ENCODE measurements at regions not wholly inside any gene's neighbourhood (a gene's known extent, or its start where the extent isn't known, plus 50 kb on each side); places are given as distances from the start of the nearest gene placed in this dataset.
"Not testable (repeated sequence)": the region's sequence is repeated elsewhere in the genome, so short reads cannot be mapped to it uniquely, and the experiment has no call there.

DNA sequence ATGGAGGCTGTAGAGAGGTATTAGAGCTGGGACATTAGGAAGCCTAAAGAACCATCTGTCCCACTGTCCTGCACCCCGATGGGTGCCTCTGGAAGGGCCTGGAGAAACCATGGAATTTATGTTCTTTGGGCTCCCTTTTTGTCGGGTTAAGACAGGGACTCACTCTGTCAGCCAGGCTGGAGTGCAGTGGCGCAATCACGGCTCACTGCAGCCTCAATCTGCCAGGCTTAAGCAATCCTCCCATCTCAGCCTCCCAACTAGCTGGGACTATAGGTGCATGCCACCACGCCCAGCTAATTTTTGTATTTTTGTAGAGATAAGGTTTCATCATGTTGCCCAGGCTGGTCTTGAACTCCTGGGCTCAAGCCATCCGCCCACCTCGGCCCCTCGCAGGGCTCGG is 78.2 kb upstream of the KDM7A start:
- not testable (repeated sequence) for TF ChIP-seq POLR2A, EP300 (IDR thresholded peaks at IDR 0.05)
- TF ChIP-seq, protein P1, sequence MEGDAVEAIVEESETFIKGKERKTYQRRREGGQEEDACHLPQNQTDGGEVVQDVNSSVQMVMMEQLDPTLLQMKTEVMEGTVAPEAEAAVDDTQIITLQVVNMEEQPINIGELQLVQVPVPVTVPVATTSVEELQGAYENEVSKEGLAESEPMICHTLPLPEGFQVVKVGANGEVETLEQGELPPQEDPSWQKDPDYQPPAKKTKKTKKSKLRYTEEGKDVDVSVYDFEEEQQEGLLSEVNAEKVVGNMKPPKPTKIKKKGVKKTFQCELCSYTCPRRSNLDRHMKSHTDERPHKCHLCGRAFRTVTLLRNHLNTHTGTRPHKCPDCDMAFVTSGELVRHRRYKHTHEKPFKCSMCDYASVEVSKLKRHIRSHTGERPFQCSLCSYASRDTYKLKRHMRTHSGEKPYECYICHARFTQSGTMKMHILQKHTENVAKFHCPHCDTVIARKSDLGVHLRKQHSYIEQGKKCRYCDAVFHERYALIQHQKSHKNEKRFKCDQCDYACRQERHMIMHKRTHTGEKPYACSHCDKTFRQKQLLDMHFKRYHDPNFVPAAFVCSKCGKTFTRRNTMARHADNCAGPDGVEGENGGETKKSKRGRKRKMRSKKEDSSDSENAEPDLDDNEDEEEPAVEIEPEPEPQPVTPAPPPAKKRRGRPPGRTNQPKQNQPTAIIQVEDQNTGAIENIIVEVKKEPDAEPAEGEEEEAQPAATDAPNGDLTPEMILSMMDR (IDR thresholded peaks at IDR 0.05) = not testable (repeated sequence)
